SKM-1 treated with dmso at 0.1 percent for 144 hours (cell line): ENCODE measurements at regions not wholly inside any gene's neighbourhood (a gene's known extent, or its start where the extent isn't known, plus 50 kb on each side); places are given as distances from the start of the nearest gene placed in this dataset.

Source experiments
- DNase-seq: peaks from one replicate; lab custom pipeline; 2025; ENCODE audit not compliant: unreplicated experiment; lab: John Stamatoyannopoulos, UW

- DNase-seq = no peak
These were observed 201.4 kb downstream of the KIF26A start for GRCh38 chr14:104339829-104340228.

- DNase-seq = no peak
These were observed 203.4 kb downstream of the KIF26A start for GRCh38 chr14:104341532-104342434.

- no peak for DNase-seq
These were observed 204.3 kb downstream of the KIF26A start for GRCh38 chr14:104342435-104343293.

GRCh38 chr14:104343294-104343625, 204.9 kb downstream of the KIF26A start:
- DNase-seq = no peak

- no peak for DNase-seq
These were observed 205.6 kb downstream of the KIF26A start for GRCh38 chr14:104343690-104344640.

GRCh38 chr14:104344818-104345620, 206.6 kb downstream of the KIF26A start:
- DNase-seq = no peak

GRCh38 chr14:104345621-104346462, 207.5 kb downstream of the KIF26A start:
- no peak for DNase-seq

GRCh38 chr14:104346608-104347007, 208.2 kb downstream of the KIF26A start:
- DNase-seq = no peak

- no peak for DNase-seq
These were observed 210.4 kb downstream of the KIF26A start for GRCh38 chr14:104348741-104349140.

- no peak for DNase-seq
These were observed 211.6 kb downstream of the KIF26A start for GRCh38 chr14:104349950-104350349.

- no peak for DNase-seq
These were observed 212.2 kb downstream of the KIF26A start for GRCh38 chr14:104350463-104351185.

GRCh38 chr14:104351849-104352492, 213.6 kb downstream of the KIF26A start:
- DNase-seq = no peak

GRCh38 chr14:104352493-104353220, 214.3 kb downstream of the KIF26A start:
- no peak for DNase-seq

GRCh38 chr14:104353221-104353920, 215.0 kb downstream of the KIF26A start:
- DNase-seq = no peak

- DNase-seq = no peak
These were observed 215.7 kb downstream of the KIF26A start for GRCh38 chr14:104353921-104354701.
